Epithelial cell of proximal tubule (primary cell): ENCODE measurements at regions not wholly inside any gene's neighbourhood (a gene's known extent, or its start where the extent isn't known, plus 50 kb on each side); places are given as distances from the start of the nearest gene placed in this dataset.

Source experiments
- DNase-seq: peaks from one replicate; pipeline ENCODE4 v3.0.0-alpha.2; 2011; ENCODE audit warnings: low read depth
- H3K4me3 ChIP-seq: 2 replicates; pipeline ENCODE4 v1.5.1; 2011; ENCODE audit warnings: low read depth, mild to moderate bottlenecking, low read length
- CTCF ChIP-seq: conservative IDR thresholded peaks from 2 replicates; pipeline ENCODE4 v1.5.1; 2012; ENCODE audit warnings: low read depth, mild to moderate bottlenecking, low read length

- H3K4me3 ChIP-seq, result no peak overlapping the region
- no peak for DNase-seq
- TF ChIP-seq CTCF, result no peak
Measured at GRCh38 chr5:71874521-71874920, 155.4 kb downstream of the CARTPT start.

GRCh38 chr5:71877511-71877910 is 158.4 kb downstream of the CARTPT start:
- TF ChIP-seq CTCF, result no peak
- no peak for DNase-seq
- H3K4me3 ChIP-seq, result no peak overlapping the region

GRCh38 chr5:71880536-71880935 is 161.5 kb downstream of the CARTPT start:
- no peak for TF ChIP-seq CTCF
- no peak for DNase-seq
- H3K4me3 ChIP-seq, result no peak overlapping the region

GRCh38 chr5:71882826-71883741 is 164.0 kb downstream of the CARTPT start:
- no peak for DNase-seq
- H3K4me3 ChIP-seq, result no peak overlapping the region
- no peak for TF ChIP-seq CTCF

GRCh38 chr5:71883742-71884103 is 164.6 kb downstream of the CARTPT start:
- TF ChIP-seq CTCF, result no peak
- DNase-seq, result no peak
- H3K4me3 ChIP-seq, result no peak overlapping the region

GRCh38 chr5:71884926-71885325 is 165.9 kb downstream of the CARTPT start:
- TF ChIP-seq CTCF, result no peak
- no peak overlapping the region for H3K4me3 ChIP-seq
- no peak for DNase-seq

- no peak overlapping the region for H3K4me3 ChIP-seq
- no peak for TF ChIP-seq CTCF
- DNase-seq, result no peak
Measured at GRCh38 chr5:71886406-71886805, 167.3 kb downstream of the CARTPT start.
